MM.1S (cell line): ENCODE measurements at regions not wholly inside any gene's neighbourhood (a gene's known extent, or its start where the extent isn't known, plus 50 kb on each side); places are given as distances from the start of the nearest gene placed in this dataset.

Source experiments
- DNase-seq: peaks from one replicate; pipeline ENCODE4 v3.0.0-alpha.2; 2015
- H2AFZ ChIP-seq: fragments of 300-600 bp; sonication (generic); 2 replicates; pipeline ENCODE4 v1.6.0; 2016; ENCODE audit warnings: antibody characterized with exemption, low read length
- H3F3A ChIP-seq: fragments of 300-600 bp; sonication (generic); 2 replicates; pipeline ENCODE4 v1.6.1; 2016; ENCODE audit warnings: mild to moderate bottlenecking, antibody characterized with exemption, low read length, moderate library complexity, mixed read lengths; ENCODE audit not compliant: insufficient read depth
- H3K27ac ChIP-seq: fragments of 300-600 bp; sonication (generic); 2 replicates; pipeline ENCODE4 v1.5.1; 2016; ENCODE audit warnings: mild to moderate bottlenecking, low read length
- H3K27me3 ChIP-seq: fragments of 300-600 bp; sonication (generic); replicated peaks from 2 replicates; pipeline ENCODE4 v1.6.0; 2016; ENCODE audit warnings: low read length; ENCODE audit not compliant: insufficient read depth
- H3K36me3 ChIP-seq: fragments of 300-600 bp; sonication (generic); replicated peaks from 2 replicates; pipeline ENCODE4 v1.6.1; 2016; ENCODE audit warnings: mild to moderate bottlenecking, low read length, mixed read lengths; ENCODE audit not compliant: insufficient read depth
- H3K4me1 ChIP-seq: fragments of 300-600 bp; sonication (generic); 2 replicates; pipeline ENCODE4 v1.6.1; 2016; ENCODE audit warnings: low read length, mixed read lengths
- H3K4me2 ChIP-seq: fragments of 300-600 bp; sonication (generic); 2 replicates; pipeline ENCODE4 v1.6.0; 2016; ENCODE audit warnings: low read depth, low read length
- H3K4me3 ChIP-seq: fragments of 300-600 bp; sonication (generic); 2 replicates; pipeline ENCODE4 v1.5.1; 2016; ENCODE audit warnings: low read length, mixed read lengths
- H3K79me2 ChIP-seq: fragments of 300-600 bp; sonication (generic); 2 replicates; pipeline ENCODE4 v1.6.1; 2016; ENCODE audit warnings: mixed run types, low read length, mixed read lengths
- H3K9ac ChIP-seq: fragments of 300-600 bp; sonication (generic); 2 replicates; pipeline ENCODE4 v1.6.1; 2016; ENCODE audit warnings: low read length, mixed read lengths
- H3K9me2 ChIP-seq: fragments of 300-600 bp; sonication (generic); replicated peaks from 2 replicates; pipeline ENCODE4 v1.6.1; 2016; ENCODE audit warnings: mild to moderate bottlenecking, low read length, mixed read lengths; ENCODE audit not compliant: insufficient read depth
- H3K9me3 ChIP-seq: fragments of 300-600 bp; sonication (generic); replicated peaks from 2 replicates; pipeline ENCODE4 v1.6.1; 2016; ENCODE audit warnings: mild to moderate bottlenecking, low read length, mixed read lengths; ENCODE audit not compliant: insufficient read depth
- H4K20me1 ChIP-seq: fragments of 300-600 bp; sonication (generic); 2 replicates; pipeline ENCODE4 v1.6.1; 2016; ENCODE audit warnings: mild to moderate bottlenecking, low read length, moderate library complexity, mixed read lengths; ENCODE audit not compliant: insufficient read depth
- CTCF ChIP-seq: fragments of 300-600 bp; sonication (generic); IDR thresholded peaks from 2 replicates; pipeline ENCODE4 v1.5.1; 2016; ENCODE audit warnings: antibody characterized with exemption, low read length, mixed read lengths
- EZH2 ChIP-seq: fragments of 300-600 bp; sonication (generic); optimal IDR thresholded peaks from 2 replicates; pipeline ENCODE3; 2017; ENCODE audit warnings: low read depth, mild to moderate bottlenecking, antibody characterized with exemption, low read length, mixed read lengths
- EZH2phosphoT487 ChIP-seq: fragments of 300-600 bp; sonication (generic); IDR thresholded peaks from 2 replicates; pipeline ENCODE4 v1.6.1; 2018; ENCODE audit warnings: antibody characterized with exemption, low read length

GRCh38 chr17:77417575-77417974, 276.8 kb downstream of the SEC14L1 start:
- Histone ChIP-seq H3K9ac (no peak overlapping the region), H3K4me2 (no peak overlapping the region), H3K27me3 (no peaks in the 10 kb centered on the region), H3K79me2 (peaks cover 85% of the 10 kb centered on the region), H3F3A (no peaks in the 10 kb centered on the region), H3K9me2 (no peaks in the 10 kb centered on the region), H3K4me1 (no peaks in the 10 kb centered on the region), H2AFZ (no peak overlapping the region), H3K4me3 (no peak overlapping the region), H3K36me3 (no peaks in the 10 kb centered on the region), H3K27ac (no peak overlapping the region), H4K20me1 (no peaks in the 10 kb centered on the region), H3K9me3 (no peaks in the 10 kb centered on the region)
- TF ChIP-seq CTCF (no peak), EZH2 (no peak), EZH2phosphoT487 (no peak)
- no peak for DNase-seq

DNA sequence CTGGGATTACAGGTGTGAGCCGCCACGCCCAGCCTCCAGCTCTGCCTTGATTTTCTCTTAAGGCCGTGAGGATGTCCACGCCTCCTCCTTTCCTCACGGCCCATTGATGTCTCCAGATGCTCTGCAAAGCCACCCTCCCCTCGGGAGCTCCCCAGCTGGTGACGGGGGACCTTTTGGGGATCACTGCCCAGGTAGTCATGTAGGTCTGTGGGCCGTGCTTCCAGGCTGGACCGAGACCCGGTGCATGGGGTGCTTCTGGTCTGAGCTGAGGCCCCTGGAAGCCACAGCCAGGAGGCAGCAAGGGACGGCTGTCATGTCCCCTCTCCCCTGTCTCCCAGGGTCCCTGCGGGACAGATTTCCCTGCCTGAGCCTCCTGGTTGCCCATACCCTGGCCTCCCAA, 277.8 kb downstream of the SEC14L1 start:
- H3K27me3 ChIP-seq = no peaks in the 10 kb centered on the region

GRCh38 chr17:77419095-77419494, 278.3 kb downstream of the SEC14L1 start:
- Histone ChIP-seq H3K4me3 (no peak overlapping the region), H3K4me2 (no peak overlapping the region), H3K36me3 (no peaks in the 10 kb centered on the region), H2AFZ (no peak overlapping the region), H3K9me3 (no peaks in the 10 kb centered on the region), H4K20me1 (no peaks in the 10 kb centered on the region), H3K9ac (no peak overlapping the region), H3K27ac (no peak overlapping the region), H3K4me1 (no peaks in the 10 kb centered on the region), H3K79me2 (peaks cover 83% of the 10 kb centered on the region), H3K9me2 (no peaks in the 10 kb centered on the region), H3F3A (no peaks in the 10 kb centered on the region), H3K27me3 (no peaks in the 10 kb centered on the region)
- DNase-seq = no peak
- TF ChIP-seq EZH2phosphoT487 (no peak), EZH2 (no peak), CTCF (no peak)

More for the DNA sequence above, 277.8 kb downstream of the SEC14L1 start:
- H2AFZ ChIP-seq = no peak overlapping the region
- no peaks in the 10 kb centered on the region for H3K9me2 ChIP-seq
- no peak overlapping the region for H3K9ac ChIP-seq
- H3K9me3 ChIP-seq = no peaks in the 10 kb centered on the region
- no peak overlapping the region for H3K27ac ChIP-seq
- no peaks in the 10 kb centered on the region for H3K36me3 ChIP-seq
- H4K20me1 ChIP-seq = no peaks in the 10 kb centered on the region
- no peaks in the 10 kb centered on the region for H3K4me1 ChIP-seq
- no peak for DNase-seq
- peaks cover 82% of the 10 kb centered on the region for H3K79me2 ChIP-seq
- no peaks in the 10 kb centered on the region for H3F3A ChIP-seq
- TF ChIP-seq CTCF = no peak
- no peak for TF ChIP-seq EZH2
- TF ChIP-seq EZH2phosphoT487 = no peak
- no peak overlapping the region for H3K4me2 ChIP-seq
- no peak overlapping the region for H3K4me3 ChIP-seq
